Panc1 (cell line): ENCODE measurements at regions not wholly inside any gene's neighbourhood (a gene's known extent, or its start where the extent isn't known, plus 50 kb on each side); places are given as distances from the start of the nearest gene placed in this dataset.

ENCODE experiments used
- SIN3A ChIP-seq: IDR thresholded peaks from 2 replicates; pipeline ENCODE4 v1.6.1; 2012; ENCODE audit warnings: low read depth, mild to moderate bottlenecking, low read length, moderate library complexity, borderline replicate concordance; ENCODE audit not compliant: insufficient read depth
- TF ChIP-seq, protein P1 (sequence below): fragments of 450-650 bp; IDR thresholded peaks from 2 replicates; pipeline ENCODE4 v1.5.1; 2017; ENCODE audit warnings: mild to moderate bottlenecking

GRCh38 chr5:39640552-39640951, 215.8 kb upstream of the DAB2 start:
- TF ChIP-seq, protein P1, sequence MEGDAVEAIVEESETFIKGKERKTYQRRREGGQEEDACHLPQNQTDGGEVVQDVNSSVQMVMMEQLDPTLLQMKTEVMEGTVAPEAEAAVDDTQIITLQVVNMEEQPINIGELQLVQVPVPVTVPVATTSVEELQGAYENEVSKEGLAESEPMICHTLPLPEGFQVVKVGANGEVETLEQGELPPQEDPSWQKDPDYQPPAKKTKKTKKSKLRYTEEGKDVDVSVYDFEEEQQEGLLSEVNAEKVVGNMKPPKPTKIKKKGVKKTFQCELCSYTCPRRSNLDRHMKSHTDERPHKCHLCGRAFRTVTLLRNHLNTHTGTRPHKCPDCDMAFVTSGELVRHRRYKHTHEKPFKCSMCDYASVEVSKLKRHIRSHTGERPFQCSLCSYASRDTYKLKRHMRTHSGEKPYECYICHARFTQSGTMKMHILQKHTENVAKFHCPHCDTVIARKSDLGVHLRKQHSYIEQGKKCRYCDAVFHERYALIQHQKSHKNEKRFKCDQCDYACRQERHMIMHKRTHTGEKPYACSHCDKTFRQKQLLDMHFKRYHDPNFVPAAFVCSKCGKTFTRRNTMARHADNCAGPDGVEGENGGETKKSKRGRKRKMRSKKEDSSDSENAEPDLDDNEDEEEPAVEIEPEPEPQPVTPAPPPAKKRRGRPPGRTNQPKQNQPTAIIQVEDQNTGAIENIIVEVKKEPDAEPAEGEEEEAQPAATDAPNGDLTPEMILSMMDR: no peak
- TF ChIP-seq SIN3A: no peak
